ENCODE measurements at regions not wholly inside any gene's neighbourhood (a gene's known extent, or its start where the extent isn't known, plus 50 kb on each side); places are given as distances from the start of the nearest gene placed in this dataset.
A peak's percentile ranks its signal among the peaks of the same experiment; 100 is the strongest.

DNA sequence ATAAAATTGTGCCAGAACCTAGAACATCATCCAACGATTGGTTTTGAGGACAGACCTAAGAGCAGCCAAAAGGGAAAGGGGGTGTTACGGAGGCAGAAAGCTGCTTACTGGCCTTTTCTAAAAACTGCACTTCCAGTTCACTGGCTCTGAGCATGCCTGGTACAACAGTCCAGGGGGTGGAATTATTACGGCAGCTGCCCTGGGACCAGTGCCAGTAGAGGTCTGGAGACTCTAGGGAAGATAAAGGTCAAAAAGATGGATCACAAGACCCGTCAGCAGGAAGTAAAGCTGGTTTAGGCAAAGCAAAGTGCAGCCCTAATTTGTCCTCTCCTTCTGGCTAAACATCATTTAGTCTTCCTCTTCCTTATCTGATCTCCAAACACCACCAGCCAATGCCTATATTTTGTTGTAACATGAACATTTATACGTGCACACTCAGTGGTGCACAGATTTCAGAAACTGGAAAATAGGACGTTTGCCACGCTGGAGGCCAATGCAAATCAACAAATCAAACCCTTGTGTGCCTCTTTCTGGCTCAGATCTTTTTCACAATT, 216.4 kb upstream of the DPP6 start:
- no peak for DNase-seq

DNA sequence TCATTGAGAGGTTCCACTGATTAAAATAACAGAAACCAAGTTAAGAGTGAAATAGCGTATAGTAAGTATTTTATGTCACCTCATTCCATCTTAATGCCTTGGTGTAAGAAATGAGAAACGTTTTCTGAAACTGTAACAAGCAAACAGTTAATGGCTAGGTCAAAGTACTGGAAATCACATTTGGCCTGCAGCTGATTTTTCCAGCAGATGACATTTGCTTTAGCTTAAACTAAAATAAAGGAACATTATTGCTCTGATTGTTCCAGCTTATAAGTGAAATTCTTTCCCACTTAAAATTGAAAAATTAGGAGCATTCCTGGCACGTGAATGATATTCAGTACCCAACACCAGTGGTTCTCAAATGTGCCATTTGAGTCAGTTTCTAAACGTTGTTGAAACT, 213.6 kb upstream of the DPP6 start:
- DNase-seq = peak; percentile 57

DNA sequence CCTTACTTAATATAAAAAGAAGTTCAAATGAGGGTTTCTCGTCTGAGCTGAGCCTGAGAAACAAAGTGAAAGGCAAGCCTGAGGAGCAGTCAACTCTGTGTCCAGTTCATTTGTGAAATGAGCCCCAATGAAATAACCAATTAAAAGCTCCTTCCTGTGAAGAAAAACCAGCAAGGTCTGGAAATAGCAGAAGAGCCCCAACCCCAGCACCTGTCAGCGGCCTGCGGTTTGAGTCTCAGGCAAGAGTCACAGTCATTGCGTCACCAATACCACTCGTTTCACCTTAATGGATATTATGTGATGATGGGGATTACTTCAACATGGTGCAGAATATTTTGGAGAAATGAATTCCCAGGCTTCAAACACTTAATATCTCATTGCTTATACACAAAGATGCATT, 211.3 kb upstream of the DPP6 start:
- DNase-seq = no peak

DNA sequence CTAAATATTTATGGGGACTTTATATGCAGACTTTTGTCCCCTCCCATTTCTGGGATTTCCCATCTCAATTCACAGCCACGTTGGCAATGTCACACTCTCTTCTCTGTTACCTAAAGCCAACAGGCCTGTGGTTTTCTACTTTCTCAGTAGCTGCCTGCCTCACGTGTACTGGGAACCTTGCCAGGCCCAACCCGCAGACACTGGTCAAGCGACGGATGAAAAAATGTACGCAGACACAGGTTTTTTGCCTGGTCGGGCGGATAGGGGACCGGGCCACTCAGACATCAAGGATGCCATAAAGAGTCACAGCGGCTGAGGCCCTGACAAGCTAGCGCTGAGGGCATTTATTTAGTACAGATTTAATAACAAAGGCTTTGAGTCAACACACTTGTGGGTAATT, 204.4 kb upstream of the DPP6 start:
- no peak for DNase-seq

DNA sequence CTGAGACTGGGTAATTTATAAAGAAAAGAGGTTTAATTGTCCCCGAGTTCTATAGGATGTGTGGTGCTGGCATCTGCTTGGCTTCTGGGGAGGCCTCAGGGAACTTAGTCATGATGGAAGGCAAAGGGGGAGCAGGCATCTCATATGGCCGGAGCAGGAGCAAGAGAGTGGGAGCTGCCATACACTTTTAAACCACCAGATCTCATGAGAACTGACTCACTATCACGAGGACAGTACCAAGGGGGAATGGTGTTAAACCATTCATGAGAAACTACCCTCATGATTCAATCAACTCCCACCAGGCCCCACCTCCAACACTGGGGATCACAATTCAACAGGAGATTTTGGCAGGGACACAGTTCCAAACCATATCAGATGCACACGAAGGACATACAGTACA, 199.9 kb upstream of the DPP6 start:
- DNase-seq = no peak

DNA sequence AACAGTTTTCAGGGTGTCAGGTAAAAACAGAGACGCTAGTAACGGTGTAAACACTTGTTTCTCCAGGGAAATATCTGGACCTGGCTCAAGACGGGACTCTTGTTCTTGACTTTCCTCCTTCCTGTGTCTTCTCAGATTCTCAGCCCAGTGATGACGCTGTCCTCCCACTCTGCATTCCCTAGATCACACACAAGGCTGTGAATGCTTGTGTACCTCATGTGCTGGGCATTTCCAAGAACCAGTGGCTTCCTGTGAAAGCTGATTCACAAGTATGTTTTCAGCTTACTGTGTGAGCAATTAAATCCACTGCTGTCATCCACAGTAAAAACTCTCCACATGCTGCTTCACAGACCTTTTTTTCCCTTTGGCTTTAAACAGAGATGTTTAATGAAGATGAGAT, 193.8 kb upstream of the DPP6 start:
- DNase-seq = peak; percentile 38

DNA sequence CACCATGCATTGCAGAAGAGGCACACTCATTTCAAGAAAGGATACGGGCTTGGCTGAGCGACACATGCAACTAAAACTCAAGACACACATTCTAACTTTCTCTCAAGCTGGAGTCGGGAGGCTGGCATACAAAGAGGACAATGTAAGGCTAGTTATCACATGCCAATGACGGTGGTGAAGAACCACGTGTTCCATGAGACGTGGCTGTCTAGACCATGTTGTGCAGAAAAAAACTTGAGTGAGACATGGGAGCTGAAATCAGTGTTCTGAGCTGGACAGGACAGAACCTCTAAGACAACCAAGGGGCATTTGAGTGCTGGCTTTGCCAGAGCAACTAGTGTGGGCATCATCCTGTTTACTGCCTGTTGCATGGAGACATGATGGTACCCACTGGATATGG, 193.0 kb upstream of the DPP6 start:
- no peak for DNase-seq

DNA sequence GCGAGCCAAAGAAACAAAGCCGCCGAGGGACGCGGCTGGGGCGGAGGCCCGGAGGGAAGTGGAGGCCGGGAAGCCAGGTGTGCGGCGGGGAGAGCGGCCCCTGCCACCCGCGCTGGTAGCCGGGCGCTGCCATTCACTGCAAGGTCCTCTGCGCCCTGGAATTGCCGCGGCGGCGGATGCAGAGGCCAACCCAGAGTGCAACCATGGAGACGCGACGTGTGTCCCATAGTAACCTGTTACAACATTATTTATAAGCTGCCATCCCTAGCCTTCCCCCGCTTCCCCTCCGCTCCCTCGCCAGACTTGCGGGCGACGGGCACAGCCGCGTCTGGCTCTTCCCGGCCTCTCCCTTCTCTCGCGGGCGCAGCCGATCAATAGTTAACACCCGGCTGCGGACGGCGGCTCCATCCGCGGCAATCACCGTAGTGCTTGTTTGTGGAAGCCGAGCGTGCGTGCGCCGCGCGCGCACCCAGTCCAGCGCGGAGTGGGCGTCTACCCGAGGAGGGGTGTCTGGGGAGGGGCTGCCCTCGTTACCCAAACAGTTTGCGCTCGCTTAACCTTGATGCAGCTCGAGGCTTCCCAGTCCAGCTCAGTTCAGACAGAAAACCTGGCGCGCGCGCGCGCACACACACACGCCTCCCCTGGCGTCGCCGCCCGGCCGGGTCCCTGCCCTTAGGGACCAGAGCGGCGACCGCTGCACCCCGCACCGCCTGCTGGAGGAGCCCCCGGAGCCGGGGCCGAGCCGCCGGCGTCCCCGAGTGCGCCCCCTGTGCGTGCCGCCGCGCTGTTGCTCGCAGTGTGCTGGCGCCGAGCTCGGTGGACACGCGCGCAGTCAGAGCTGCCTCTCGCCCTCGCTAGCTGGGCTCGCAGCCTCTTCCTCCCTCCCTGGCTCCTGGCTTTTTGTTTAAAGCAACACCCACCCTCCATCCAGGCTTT, 165.4 kb upstream of the DPP6 start:
- DNase-seq = peak; percentile 46

DNA sequence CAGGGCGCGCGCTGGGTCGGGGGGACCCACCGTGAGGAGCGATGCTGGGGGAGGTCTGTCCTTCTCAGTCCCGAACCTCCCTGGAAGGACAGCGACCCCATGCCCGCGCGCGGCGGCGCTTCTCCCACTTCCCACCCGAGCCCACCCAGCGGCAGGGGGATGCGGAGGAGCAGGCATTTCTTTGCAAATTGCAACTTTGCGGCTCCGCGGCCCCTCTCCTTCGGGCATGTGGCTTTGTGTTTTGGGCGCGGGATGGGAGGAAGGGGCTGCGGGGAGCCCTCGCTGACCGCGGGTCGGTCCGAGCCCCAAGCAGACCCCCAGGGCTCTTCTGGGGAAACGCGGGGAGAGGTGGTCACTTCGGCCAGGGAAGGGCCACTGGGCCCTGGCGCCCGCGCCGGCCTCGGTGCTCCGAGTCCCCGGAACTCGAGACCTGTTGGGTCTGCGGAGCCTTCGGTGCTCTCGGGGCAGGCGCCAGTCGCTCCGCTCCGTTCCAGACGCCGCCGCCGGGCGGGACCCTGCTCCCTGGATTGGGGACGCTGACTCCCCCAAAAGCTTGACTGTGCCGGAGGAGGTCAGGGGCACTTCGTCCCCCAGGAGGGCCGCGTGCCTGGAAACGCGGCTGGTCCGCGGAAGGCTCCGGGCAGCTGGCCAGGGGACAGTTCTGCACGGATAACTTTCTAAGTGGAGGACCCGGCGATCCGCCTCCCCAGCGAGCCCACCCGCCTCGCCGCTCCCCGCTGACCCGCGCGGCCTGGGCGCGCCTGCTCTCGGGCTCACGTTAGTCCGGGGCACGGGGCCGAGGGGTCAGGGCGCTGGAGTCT, 164.2 kb upstream of the DPP6 start:
- no peak for DNase-seq

DNA sequence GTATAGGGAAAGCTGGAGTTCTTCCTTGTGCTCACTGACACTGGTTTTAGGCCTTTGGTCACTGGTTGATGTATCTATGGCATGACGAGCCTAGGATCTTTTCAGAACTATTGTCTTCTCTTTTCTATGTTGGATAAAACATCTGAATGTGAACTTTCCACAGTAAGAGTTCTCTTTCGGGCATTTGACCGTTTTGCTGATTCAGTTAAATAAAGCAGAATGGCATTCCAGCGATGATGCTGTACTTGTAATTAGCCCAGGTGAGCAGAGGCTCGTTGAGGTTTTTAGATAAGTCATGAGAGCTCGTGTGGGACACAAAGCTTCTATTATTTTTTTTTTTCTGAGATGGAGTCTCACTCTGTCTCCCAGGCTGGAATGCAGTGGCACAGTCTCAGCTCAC, 160.2 kb upstream of the DPP6 start:
- DNase-seq = no peak

DNA sequence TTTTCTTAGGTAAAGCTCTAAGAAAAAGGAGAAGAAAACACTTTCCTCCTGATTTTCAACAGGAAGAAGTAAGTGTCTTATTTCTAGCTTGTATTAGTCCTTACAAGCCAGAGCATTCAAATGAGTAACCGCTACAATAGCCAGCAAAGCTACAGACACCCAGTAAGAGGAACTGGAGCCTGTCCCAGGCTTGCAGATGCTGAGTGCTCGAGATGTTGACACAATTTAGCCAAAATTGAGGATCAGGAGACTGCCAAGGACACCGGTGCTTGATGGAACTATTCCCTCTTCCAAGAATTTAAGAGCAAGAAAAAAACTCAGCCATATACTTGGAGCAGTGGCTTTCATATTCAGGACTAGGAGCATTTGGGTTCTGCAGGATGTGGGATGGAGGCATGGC, 149.3 kb upstream of the DPP6 start:
- peak; percentile 73 for DNase-seq

DNA sequence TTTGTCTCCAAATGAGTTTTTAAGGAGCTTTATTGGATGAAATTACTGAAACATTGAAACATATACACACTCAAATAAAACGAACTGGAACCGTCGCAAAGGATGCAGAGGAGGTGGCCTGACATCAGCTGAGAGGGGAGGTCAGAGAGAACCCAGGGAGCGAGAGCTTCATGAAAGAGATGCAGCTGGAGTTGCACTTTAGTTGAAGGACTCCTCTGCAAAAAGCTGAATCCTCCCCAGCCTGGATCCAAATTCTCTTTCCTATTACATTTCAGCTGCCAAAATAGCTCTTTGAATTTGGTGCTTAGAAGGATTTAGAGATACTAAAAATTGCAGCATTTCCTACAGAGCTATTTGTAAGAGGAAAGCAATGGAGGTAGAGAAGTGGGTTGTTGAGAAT, 140.0 kb upstream of the DPP6 start:
- DNase-seq = no peak

DNA sequence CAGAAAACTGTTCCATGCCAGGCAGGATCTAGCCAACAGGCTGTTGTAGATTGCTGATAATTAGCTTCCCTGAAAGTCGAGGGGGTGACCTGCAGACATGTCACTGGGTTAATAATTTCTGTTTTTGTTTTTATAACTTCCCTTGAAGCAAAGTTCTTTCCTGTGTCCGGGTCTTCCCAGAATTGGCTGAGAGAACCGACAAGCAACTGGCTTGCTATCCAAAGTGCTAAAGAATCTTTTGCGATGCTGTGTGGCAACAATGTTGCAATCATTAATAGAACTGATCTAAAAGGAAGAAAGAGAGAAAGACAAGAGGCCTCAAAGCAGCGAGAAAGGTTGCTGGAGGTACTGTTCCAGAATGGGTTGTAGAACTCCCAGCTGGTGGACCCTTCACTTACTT, 132.1 kb upstream of the DPP6 start:
- DNase-seq = no peak

DNA sequence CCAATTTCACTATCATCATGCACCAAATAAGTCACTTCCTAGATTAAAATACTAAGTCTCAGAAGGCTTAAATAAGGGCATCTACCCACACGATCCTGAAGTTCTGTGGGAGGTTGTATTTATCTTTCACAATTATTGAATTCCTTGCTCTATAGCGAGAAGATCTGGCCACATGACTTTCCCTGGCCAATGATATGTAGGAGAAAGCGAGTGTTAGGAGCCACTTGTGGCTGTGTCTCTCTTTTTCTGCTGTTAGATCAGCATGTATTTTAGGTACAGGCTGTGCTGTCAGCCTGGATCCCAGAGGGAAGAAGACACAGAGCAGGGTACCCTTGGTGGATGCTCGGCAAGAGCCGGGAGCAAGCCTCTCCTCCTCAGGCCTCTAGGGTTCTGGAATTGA, 131.3 kb upstream of the DPP6 start:
- DNase-seq = no peak

DNA sequence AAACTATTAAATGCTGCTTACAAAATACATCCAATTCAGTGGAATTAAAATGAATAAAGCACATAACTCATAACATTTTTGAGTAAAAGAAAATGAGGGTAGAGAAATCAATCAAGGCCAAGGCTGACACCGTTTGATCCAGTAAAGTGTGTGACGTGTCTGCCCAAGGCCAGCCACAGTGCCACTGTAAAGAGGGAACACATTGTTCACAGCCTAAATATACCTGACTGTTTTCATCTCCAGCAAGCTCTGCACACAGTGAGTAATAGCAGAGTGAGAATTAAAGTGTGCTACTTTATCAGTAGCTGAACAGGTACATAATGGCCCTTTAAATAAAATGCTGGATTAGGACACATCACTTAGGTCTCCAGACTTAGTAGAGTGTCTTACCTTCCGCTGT, 130.8 kb upstream of the DPP6 start:
- DNase-seq = no peak

DNA sequence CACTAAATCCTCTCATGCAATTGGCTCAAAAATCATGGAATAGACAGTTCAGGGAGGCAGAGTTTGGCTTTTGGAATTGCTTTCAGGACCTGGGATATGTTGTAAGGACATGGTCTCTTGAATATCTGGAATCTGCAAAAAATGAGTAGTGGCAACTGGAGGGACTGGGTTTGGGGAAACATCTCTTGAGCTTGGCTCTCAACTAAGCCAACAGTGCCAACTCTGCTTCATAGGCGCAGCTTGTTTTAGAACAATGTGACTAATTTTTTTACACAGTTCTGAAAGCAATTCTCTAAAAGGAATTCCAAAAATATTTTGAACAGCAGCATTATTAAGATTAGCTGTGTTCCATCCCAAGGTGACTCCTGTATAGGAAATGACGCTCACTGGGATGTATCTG, 121.5 kb upstream of the DPP6 start:
- no peak for DNase-seq

DNA sequence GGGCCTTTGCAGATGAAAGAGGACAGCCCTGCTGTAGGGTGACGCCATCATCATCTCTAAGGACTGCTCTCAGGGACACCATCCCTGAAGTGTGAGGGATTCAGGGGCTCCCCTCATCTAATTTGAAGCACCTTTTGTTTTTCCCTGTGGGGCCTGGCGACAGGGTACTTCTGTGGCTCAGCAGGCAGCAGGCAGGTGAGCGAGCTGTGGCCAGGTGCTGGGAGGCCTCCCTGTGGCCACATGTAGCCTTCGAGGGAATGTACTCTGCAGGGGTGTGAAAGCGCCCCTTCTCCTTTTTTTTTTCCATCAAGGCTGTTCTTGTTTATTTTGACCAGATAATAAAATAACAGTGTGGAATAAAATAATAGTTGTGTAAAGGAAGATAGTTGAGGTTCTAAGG, 118.2 kb upstream of the DPP6 start:
- DNase-seq = no peak

DNA sequence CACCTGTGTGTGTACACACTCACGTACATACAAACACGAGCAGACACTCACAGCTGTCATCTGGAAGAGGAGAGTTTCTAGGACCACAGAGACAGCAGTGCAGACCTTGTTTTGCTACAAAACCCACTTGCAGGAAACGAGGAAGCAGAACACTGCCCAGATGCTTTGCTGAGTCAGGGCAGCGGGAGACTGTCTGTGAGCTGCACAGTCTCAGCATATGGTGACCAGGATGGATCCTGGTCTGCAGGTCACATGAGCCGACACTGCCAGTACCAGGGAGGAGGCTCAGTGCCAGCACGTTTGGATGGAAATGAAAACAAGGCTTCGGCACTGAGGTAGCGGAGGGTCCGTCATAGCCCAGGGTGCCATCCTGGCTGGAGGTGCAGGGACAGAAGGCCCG, 117.6 kb upstream of the DPP6 start:
- no peak for DNase-seq

DNA sequence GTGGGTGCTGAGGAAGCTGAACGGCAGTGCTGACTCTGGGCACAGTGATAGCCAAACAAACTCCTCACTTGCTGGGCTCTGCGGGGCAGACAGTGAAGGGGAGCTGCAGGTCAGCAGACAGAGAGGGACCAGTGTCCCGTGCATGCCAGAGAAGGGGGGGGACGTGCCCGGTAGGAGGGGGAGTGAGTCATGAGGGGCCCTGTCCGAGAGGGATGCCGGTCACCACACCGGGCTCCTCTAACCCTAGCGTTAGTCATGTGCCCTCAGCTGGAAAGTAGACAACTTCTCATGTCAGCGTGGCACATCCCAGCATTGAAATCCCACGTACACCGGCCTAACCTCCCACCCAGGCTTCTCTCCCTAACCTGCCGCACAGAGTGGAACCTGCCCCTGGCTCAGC, 117.1 kb upstream of the DPP6 start:
- no peak for DNase-seq

DNA sequence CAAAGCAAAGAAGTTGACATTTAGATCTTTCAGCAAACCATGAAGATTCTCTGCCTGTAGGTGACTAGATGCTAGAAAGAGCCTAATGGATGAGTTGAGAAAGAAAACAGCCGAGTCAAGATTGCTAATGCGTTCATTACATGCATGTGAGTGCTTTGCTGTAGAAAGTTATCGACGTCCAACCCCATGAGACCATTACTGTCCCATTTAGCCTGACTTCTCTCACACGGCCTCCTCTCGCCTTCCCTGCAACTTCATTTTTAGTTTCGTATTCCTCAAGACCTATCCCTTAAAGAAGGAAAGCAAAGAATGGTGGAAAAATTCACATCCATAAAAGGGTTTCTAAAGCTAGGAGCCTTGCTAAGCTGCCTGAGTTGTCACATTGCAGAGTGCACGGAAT, 113.7 kb upstream of the DPP6 start:
- DNase-seq = no peak

DNA sequence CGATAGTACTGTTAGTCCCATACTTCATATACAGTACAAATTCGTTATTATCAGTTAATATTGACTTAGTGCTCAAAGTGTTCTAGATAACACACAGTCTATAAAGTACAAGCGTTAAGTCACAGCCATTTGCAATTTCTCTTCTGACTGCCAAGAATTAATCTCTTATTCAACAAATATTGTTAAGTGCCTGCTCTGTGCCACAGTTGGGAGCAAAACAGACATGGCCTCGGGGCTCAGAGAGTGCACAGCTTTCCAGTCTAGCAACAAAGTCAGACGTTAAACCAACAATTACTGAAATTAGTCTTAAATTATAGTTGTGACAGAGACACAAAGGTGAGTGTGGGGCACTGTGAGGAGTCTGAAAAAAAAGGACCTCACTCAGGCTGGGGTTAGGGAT, 113.0 kb upstream of the DPP6 start:
- DNase-seq = no peak

DNA sequence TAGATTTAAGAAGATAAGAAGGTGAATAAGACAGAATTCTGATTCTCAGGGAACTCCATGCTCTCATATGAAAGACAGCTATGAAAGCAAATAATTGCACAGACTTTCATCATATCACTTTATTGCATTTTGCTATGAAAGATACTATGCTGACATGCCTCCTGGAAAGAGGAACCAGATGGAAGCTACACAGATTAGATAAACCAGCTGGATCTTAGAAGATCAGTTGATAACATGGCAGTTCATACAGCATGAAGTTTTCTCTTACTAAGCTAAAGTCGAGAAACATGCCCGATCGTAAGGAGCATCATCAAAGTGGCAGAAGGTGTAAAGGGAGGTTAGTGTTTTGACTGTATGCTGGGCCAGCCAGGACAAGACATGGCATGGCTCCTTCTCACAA, 112.5 kb upstream of the DPP6 start:
- DNase-seq = no peak

DNA sequence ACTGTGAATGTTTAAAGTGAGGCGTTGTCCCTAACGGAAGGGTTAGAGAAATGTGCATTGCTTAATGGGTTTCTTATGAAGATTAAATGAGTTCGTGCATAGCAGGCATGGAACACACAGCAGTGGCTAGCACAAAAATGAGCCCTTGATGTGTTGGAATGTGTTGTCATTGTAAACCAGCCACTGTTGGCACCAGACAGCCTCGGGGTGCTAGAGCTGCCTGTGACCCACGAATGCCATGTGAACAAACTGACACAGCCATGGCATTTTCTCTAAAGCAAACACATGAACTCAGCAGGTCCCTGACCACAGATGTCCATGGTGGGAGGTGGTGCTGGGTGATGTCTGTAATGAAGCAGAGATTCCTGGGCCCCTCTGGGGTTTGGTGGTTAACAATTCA, 111.1 kb upstream of the DPP6 start:
- DNase-seq = no peak

Data from muscle of arm (tissue), 1 donor.